SK-N-MC (cell line): ENCODE measurements at regions not wholly inside any gene's neighbourhood (a gene's known extent, or its start where the extent isn't known, plus 50 kb on each side); places are given as distances from the start of the nearest gene placed in this dataset.

ENCODE experiments used
- EZH2 ChIP-seq: fragments of 200-600 bp; sonication (generic); IDR thresholded peaks from one replicate; pipeline ENCODE4 v1.6.1; 2017; ENCODE audit warnings: antibody characterized with exemption
- FOXP2 ChIP-seq: optimal IDR thresholded peaks from 2 replicates; pipeline ENCODE3; 2011; ENCODE audit warnings: mild to moderate bottlenecking, moderate library complexity; ENCODE audit not compliant: insufficient read depth; ENCODE audit errors: extremely low read length, control extremely low read depth
- POLR2AphosphoS5 ChIP-seq: IDR thresholded peaks from 2 replicates; pipeline ENCODE4 v1.6.1; 2012; ENCODE audit warnings: mild to moderate bottlenecking, low read depth, low read length, borderline replicate concordance

GRCh38 chrX:7444967-7445366, 297.0 kb upstream of the PUDP start:
- TF ChIP-seq EZH2 (no peak), POLR2AphosphoS5 (no peak), FOXP2 (no peak)
